ENCODE measurements at regions not wholly inside any gene's neighbourhood (a gene's known extent, or its start where the extent isn't known, plus 50 kb on each side); places are given as distances from the start of the nearest gene placed in this dataset.

- Histone ChIP-seq H3K4me1 (ENCODE audit: control insufficient read depth, insufficient read depth, low read length) (no peaks in the 10 kb centered on the region), H3K9me3 (ENCODE audit: control insufficient read depth, insufficient read depth, low read depth, low read length) (no peaks in the 10 kb centered on the region), H3K27ac (ENCODE audit: extremely low read depth, low read depth, low read length) (no peak overlapping the region), H3K36me3 (ENCODE audit: control insufficient read depth in 2 of 2, insufficient read depth in 1 of 2, low read length in 2 of 2) (no peaks in the 10 kb centered on the region), H3K4me3 (ENCODE audit: low read depth, low read length) (no peak overlapping the region)
- CTCF ChIA-PET = interaction anchor here (0.7 to 3.6 kb wide), 3 partner anchors 30 to 549 kb away, joined by 3 to 32 read pairs (median 3); no protein-coding TSS in a partner anchor
- TF ChIP-seq ZNF324 (tag by site-specific recombination; IDR thresholded peaks at IDR 0.05) (no peak), ZEB2 (tag by site-specific recombination; IDR thresholded peaks at IDR 0.05) (no peak)
- POLR2A ChIA-PET = no interaction called here
These were observed 117.8 kb upstream of the NXT1 start for GRCh38 chr20:23232679-23233308.

- Histone ChIP-seq H3K27ac (ENCODE audit: extremely low read depth, low read depth, low read length) (no peak overlapping the region), H3K4me3 (ENCODE audit: low read depth, low read length) (no peak overlapping the region), H3K9me3 (ENCODE audit: control insufficient read depth, insufficient read depth, low read depth, low read length) (no peaks in the 10 kb centered on the region), H3K4me1 (ENCODE audit: control insufficient read depth, insufficient read depth, low read length) (no peaks in the 10 kb centered on the region), H3K36me3 (ENCODE audit: control insufficient read depth in 2 of 2, insufficient read depth in 1 of 2, low read length in 2 of 2) (no peaks in the 10 kb centered on the region)
- CTCF ChIA-PET = interaction anchor here (0.6 to 0.9 kb wide), 4 partner anchors 12 to 549 kb away, joined by 3 read pairs; no protein-coding TSS in a partner anchor
- POLR2A ChIA-PET = no interaction called here
- TF ChIP-seq YY2 (tag by site-specific recombination; IDR thresholded peaks at IDR 0.05) = no peak
- peak; percentile 48; the same call in 1 of the 2 replicates for TF ChIP-seq ZNF350 (tag by site-specific recombination; IDR thresholded peaks at IDR 0.05)
These were observed 118.4 kb upstream of the NXT1 start for GRCh38 chr20:23232219-23232581.

- TF ChIP-seq ZNF658 (tag by site-specific recombination; IDR thresholded peaks at IDR 0.05) (no peak), ZNF221 (tag by site-specific recombination; IDR thresholded peaks at IDR 0.05; ENCODE audit: borderline replicate concordance) (no peak), ZNF354C (tag by site-specific recombination; IDR thresholded peaks at IDR 0.05; ENCODE audit: borderline replicate concordance, low read depth) (no peak), TRIM28 (IDR thresholded peaks at IDR 0.05; ENCODE audit: borderline replicate concordance, low read length) (no peak), ZNF19 (tag by site-specific recombination; IDR thresholded peaks at IDR 0.05; ENCODE audit: low read depth) (no peak), ZNF623 (tag by site-specific recombination; IDR thresholded peaks at IDR 0.05) (no peak), MZF1 (tag by site-specific recombination; IDR thresholded peaks at IDR 0.05; ENCODE audit: borderline replicate concordance) (no peak), SETDB1 (IDR thresholded peaks at IDR 0.05; ENCODE audit: insufficient read length, low read length) (no peak)
- TF ChIP-seq, protein P1, sequence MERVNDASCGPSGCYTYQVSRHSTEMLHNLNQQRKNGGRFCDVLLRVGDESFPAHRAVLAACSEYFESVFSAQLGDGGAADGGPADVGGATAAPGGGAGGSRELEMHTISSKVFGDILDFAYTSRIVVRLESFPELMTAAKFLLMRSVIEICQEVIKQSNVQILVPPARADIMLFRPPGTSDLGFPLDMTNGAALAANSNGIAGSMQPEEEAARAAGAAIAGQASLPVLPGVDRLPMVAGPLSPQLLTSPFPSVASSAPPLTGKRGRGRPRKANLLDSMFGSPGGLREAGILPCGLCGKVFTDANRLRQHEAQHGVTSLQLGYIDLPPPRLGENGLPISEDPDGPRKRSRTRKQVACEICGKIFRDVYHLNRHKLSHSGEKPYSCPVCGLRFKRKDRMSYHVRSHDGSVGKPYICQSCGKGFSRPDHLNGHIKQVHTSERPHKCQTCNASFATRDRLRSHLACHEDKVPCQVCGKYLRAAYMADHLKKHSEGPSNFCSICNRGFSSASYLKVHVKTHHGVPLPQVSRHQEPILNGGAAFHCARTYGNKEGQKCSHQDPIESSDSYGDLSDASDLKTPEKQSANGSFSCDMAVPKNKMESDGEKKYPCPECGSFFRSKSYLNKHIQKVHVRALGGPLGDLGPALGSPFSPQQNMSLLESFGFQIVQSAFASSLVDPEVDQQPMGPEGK (tag by site-specific recombination; IDR thresholded peaks at IDR 0.05) = no peak
- no peak overlapping the region for H3K4me3 ChIP-seq (ENCODE audit: low read depth, low read length)
- H3K27ac ChIP-seq (ENCODE audit: extremely low read depth, low read depth, low read length) = no peak overlapping the region
- no peaks in the 10 kb centered on the region for H3K4me1 ChIP-seq (ENCODE audit: control insufficient read depth, insufficient read depth, low read length)
- H3K9me3 ChIP-seq (ENCODE audit: control insufficient read depth, insufficient read depth, low read depth, low read length) = no peaks in the 10 kb centered on the region
- no peaks in the 10 kb centered on the region for H3K36me3 ChIP-seq (ENCODE audit: control insufficient read depth in 2 of 2, insufficient read depth in 1 of 2, low read length in 2 of 2)
- ChIA-PET CTCF (interaction anchor here (0.6 to 0.9 kb wide), 2 partner anchors 12 to 64 kb away, joined by 3 read pairs; no protein-coding TSS in a partner anchor), POLR2A (no interaction called here)
These were observed 118.9 kb upstream of the NXT1 start for GRCh38 chr20:23231561-23232218.

DNA sequence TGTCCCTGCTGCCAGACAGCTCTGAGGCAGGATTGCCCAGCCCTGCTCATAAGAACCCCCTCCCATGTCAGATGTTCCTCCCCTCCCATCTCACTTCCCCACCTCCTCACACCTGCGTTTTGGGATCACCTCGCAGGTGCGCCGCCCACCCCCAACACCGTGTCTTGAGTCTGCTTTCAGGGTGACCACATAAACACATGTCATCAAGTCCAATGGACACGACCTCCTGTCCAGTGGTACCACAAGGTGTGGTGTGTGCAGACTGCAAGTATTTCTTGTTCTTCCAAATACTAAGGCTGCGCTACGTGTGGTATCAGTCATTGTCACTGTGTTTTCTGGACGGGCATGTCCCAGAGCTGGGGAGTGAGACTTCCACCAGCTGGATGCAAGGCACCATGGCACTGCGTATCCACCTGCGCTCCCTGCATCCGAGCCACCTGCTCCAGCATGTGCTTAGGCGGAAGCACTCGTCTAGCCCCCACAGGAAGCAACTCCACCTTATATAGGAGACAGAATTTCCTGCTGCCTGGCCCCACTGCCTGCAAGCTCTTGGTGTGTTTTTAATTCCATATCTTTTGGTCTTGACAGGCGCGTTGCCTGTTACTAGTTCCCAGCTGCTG lies 119.7 kb upstream of the NXT1 start:
- Histone ChIP-seq H3K4me3 (ENCODE audit: low read depth, low read length) (no peak overlapping the region), H3K9me3 (ENCODE audit: control insufficient read depth, insufficient read depth, low read depth, low read length) (no peaks in the 10 kb centered on the region), H3K4me1 (ENCODE audit: control insufficient read depth, insufficient read depth, low read length) (no peaks in the 10 kb centered on the region), H3K27ac (ENCODE audit: extremely low read depth, low read depth, low read length) (no peak overlapping the region), H3K36me3 (ENCODE audit: control insufficient read depth in 2 of 2, insufficient read depth in 1 of 2, low read length in 2 of 2) (no peaks in the 10 kb centered on the region)
- ChIA-PET POLR2A (no interaction called here), CTCF (no interaction called here)
- no peak for TF ChIP-seq ZNF175 (tag by site-specific recombination; IDR thresholded peaks at IDR 0.05)
- TF ChIP-seq ZNF324 (tag by site-specific recombination; IDR thresholded peaks at IDR 0.05) = no peak
- TF ChIP-seq ZNF621 (tag by site-specific recombination; IDR thresholded peaks at IDR 0.05) = no peak
- TF ChIP-seq ZNF510 (tag by site-specific recombination; IDR thresholded peaks at IDR 0.05; ENCODE audit: insufficient replicate concordance) = no peak
- no peak for TF ChIP-seq ZNF76 (tag by site-specific recombination; IDR thresholded peaks at IDR 0.05; ENCODE audit: borderline replicate concordance, low read depth)
- TF ChIP-seq ZNF121 (tag by site-specific recombination; IDR thresholded peaks at IDR 0.05) = no peak
- no peak for TF ChIP-seq ZNF596 (tag by site-specific recombination; IDR thresholded peaks at IDR 0.05)
- TF ChIP-seq, protein P2, sequence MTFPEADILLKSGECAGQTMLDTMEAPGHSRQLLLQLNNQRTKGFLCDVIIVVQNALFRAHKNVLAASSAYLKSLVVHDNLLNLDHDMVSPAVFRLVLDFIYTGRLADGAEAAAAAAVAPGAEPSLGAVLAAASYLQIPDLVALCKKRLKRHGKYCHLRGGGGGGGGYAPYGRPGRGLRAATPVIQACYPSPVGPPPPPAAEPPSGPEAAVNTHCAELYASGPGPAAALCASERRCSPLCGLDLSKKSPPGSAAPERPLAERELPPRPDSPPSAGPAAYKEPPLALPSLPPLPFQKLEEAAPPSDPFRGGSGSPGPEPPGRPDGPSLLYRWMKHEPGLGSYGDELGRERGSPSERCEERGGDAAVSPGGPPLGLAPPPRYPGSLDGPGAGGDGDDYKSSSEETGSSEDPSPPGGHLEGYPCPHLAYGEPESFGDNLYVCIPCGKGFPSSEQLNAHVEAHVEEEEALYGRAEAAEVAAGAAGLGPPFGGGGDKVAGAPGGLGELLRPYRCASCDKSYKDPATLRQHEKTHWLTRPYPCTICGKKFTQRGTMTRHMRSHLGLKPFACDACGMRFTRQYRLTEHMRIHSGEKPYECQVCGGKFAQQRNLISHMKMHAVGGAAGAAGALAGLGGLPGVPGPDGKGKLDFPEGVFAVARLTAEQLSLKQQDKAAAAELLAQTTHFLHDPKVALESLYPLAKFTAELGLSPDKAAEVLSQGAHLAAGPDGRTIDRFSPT (tag by site-specific recombination; IDR thresholded peaks at IDR 0.05) = no peak
- TF ChIP-seq ZNF398 (tag by site-specific recombination; IDR thresholded peaks at IDR 0.05) = no peak
